Activated CD4-positive, CD25-positive, alpha-beta regulatory T cell treated with anti-CD3 and anti-CD28 coated beads, Interleukin-2, amount 50 U/mL, for 72 hours (primary cell): ENCODE measurements at regions not wholly inside any gene's neighbourhood (a gene's known extent, or its start where the extent isn't known, plus 50 kb on each side); places are given as distances from the start of the nearest gene placed in this dataset.

Source experiments
- DNase-seq: peaks from one replicate; pipeline ENCODE4 v3.0.0; 2021

DNA sequence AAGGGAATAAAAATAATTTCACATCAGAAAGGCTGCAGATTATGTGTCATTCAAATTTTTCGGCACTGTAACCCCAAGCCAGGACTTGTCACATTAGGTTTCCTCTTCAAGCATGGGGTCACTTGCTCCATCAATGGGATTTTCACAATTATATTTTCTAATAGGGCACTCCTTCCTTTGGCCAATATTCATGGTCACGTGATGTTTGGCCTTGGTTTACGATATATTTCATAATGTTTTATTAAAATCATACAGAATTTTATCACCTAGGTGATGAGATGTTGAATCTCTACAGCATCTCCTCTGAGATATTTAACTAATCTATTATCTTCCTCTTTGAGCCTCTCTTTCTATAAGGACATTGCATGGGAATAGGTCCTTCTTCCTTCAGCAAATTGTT is 523.5 kb upstream of the SEMA6A start:
- no peak for DNase-seq

DNA sequence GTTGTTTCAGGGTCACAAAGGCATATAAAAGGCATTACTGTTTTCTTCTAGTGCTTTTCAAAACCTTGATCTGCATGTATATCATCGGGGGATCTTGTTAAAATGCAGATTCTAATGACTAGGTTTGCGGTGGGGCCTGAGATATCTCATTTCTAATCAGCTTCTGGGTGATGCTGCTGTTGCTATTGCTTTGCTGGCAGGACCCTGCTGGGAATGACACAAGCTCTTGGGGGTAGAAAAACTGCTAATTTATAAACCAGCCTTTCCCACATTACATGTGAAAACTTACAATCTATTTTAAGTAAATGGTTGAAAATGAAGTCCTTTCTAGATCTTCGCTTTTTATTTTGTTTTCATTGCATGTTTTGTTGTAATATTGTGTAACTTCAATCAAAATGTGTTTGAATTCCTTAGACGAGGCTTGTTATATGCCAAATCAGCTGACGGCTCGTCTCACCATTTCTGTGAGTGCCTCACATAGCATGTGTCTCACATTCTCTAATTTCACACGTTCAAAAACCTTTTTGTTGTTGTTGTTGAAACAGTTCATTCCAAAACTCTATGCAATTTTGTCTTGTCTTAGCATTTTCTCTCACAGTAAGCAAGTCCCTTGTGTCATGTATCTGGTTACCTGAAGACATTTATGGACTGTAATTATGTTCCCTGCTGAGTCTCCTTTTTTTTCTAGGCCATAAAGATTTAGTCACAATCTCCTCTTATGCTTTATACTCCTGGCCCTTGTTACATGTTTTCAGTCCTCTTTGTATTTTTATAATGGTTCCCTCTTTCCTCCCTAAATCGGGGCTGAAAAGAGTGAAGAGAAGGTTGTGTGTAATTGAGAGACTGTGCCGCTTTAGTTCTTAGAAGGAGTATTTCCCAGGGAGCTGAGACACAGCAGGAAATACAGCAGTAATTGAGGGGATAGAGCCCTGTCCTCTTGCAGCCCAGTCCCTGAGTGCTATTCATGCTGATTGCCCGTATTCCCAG is 521.0 kb upstream of the SEMA6A start:
- DNase-seq = no peak

DNA sequence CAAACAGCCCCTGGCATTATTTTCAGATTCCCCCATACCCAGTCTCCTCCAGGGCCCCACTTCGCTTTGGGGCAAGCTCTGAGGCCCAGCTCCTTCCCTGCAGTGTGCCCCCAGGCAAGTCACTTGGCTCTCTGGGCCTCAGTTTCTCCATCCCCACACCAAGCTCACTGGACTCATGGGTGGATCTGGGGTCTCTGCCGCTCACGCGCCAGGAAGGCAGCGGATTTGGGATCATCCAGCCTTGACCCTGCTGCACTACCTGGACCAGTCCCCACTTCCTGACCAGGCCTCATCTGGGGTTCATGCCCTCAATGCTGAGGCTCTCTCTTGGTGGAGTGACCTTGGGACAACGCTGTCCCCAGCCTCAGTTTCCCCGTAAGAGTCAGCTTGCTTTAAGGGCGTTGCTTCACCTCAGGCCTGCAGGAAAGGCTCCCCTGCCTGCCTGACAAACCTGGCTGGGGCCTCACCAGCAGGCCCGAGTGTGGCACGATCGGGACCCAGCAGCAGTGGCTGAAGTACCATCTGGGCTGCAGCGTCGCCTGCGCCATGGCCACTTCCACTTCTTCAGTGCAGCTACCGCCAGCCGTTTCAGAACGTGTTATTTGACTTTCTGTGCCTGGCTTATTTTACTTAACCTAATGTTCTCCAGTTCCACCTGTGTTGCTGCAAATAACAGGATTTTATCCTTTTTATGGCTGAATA is 519.6 kb upstream of the SEMA6A start:
- no peak for DNase-seq

GRCh38 chr5:117093653-117094052 is 519.0 kb upstream of the SEMA6A start:
- DNase-seq = no peak

GRCh38 chr5:117089001-117089400 is 514.4 kb upstream of the SEMA6A start:
- no peak for DNase-seq

DNA sequence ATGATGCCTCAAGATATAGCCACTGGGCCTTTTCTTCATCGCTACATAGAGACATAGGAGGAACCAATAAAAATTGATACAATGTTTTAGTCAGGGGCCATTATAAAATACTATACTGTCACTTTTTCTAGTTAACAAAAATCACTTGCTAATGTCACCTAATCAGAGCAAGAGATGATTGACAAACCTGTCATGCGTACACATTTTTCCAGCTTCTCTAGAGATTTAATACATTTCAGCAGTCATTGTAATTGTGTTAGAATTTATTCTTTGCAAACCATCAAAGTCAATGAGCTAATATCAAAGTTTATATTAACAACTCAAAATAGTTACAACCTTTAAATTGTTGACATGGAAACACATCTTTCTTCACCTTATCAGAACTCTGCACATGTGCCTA is 513.6 kb upstream of the SEMA6A start:
- no peak for DNase-seq

DNA sequence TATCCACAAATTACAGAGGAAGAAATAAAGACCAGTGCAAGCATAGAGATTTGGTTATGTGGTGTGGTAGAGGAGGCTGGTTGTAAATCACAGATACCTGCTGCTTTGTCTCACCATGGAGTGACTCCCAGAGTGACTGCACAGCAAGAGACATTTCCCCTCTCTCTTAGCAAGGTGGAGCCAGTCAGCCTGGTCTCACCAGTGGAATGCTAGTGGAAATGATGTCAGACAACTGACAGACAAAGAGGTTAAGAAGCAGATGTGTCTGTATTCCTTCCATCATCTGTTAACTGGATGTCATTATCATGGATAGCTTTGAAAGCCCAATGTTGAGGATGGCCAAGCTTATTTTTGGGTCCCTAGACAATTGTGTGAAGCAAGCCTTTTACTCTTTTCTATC is 509.4 kb upstream of the SEMA6A start:
- DNase-seq = no peak

DNA sequence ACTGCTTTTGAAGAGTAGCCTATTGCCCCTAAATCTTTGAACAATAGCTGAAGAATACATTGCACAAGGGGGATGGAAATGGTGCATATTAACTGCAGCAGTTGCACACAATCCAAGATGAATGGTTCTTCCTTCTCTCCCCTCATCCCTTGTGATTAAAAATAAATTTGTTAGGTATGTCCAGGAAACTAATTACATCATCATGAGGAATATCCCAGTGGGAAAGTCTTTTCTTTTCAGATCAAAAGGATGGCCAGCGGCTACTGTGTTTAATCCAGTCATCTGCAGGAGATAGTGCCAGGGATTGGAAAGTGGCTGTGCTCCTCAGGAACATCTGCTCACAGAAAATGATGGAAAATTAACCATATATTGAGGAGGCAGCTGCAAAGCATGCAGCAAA is 508.4 kb upstream of the SEMA6A start:
- DNase-seq = no peak

- DNase-seq = no peak
Observed at GRCh38 chr5:117077142-117077541, 502.5 kb upstream of the SEMA6A start.

- no peak for DNase-seq
Observed at GRCh38 chr5:117072439-117072838, 497.8 kb upstream of the SEMA6A start.

DNA sequence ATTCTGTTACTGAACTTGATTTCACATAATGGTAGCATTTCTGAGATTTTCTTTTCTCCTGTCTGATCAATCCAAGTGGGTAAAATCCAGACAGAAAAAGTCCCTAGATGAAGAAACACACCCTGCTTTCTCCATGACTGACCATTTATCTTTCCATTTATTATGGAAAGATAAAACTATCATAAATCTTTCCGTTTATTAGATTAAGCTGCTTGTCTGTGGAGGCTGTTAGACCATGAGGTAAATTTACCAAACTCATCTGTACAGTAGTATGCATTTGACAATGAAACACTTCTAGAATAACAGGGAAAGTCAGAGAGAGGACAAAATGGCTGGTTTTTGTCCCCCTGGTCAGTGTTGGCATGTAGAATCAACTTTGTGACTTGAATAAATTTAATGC is 491.2 kb upstream of the SEMA6A start:
- no peak for DNase-seq

DNA sequence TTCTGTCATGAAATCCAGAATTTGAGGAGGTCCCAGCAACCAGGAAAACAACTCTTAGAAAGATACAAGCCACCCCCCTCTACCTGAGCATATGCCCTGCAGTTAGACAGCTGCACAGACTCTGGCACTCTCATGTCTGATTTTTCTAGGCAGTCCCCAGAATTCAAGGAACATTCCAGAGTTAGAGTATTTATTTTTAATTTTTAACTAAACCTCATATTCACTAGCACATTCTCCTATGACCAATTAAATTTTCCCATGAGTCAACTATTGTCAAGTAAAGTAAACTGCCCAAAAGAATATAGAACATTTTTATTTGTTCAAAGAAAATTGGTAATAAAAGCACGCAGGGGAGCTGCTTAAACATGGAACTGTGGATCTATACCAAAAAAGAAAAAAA is 490.5 kb upstream of the SEMA6A start:
- no peak for DNase-seq

- no peak for DNase-seq
Observed at GRCh38 chr5:117060099-117060498, 485.5 kb upstream of the SEMA6A start.

- no peak for DNase-seq
Observed at GRCh38 chr5:117058740-117059139, 484.1 kb upstream of the SEMA6A start.

- no peak for DNase-seq
Observed at GRCh38 chr5:117055517-117055916, 480.9 kb upstream of the SEMA6A start.

DNA sequence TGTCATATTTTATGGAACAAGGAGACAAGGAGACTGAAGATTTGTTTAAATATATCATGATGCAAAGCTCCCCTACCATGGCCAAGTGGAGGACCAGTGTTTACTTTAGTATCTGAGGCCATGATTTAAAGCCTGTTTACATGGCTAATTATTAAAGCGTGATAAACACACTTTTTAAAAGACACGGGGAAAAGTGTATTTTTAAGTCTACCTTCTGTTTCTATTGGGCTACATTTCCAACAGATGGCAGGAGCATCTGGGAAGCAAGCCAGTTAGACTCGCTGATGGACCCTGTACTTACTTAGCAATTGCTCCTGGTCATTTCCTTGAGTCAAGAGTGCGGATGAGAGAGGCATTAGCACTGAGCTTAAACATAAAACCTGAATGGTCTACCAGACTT is 480.3 kb upstream of the SEMA6A start:
- DNase-seq = no peak

DNA sequence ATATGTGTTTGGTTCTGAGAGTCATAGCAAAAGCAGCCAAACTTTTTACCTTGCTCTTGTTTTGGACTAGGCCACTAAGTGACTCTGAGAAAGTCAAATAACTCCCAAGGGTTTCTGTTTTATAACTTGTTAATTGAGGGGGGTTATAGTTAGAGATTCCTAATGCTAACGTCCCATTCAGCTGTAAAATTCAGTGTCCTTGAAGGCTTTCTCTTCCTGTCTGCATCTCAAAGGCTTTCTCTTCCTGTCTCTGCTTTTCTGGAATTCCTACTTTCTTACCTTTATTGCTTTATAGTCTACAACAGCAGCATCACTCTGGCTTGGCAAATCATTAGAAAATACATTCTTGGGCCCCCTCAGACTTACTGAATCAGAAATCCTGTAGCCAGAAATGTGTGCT is 479.5 kb upstream of the SEMA6A start:
- no peak for DNase-seq

- no peak for DNase-seq
Observed at GRCh38 chr5:117041926-117042595, 467.4 kb upstream of the SEMA6A start.

GRCh38 chr5:117039035-117039434 is 464.4 kb upstream of the SEMA6A start:
- no peak for DNase-seq

DNA sequence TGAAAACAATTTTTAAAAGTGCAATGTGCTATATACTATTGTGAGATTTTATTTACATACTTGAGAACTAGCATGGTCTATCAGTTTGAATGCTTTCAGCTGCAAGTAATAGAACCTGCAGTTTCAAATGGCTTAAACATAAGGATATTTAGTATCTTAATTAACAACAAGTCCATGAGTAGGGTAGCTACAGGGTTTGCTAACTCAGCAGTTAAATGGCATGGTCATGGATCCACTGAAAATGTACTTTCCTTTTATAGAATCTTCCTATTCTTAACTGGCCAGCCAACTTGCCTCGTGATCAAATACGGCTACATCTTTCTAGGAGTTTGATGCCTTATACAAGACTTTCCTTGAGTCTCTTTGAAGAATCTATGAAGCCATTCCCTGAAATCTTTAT is 452.8 kb upstream of the SEMA6A start:
- DNase-seq = no peak

GRCh38 chr5:117020999-117021398 is 446.4 kb upstream of the SEMA6A start:
- DNase-seq = no peak

DNA sequence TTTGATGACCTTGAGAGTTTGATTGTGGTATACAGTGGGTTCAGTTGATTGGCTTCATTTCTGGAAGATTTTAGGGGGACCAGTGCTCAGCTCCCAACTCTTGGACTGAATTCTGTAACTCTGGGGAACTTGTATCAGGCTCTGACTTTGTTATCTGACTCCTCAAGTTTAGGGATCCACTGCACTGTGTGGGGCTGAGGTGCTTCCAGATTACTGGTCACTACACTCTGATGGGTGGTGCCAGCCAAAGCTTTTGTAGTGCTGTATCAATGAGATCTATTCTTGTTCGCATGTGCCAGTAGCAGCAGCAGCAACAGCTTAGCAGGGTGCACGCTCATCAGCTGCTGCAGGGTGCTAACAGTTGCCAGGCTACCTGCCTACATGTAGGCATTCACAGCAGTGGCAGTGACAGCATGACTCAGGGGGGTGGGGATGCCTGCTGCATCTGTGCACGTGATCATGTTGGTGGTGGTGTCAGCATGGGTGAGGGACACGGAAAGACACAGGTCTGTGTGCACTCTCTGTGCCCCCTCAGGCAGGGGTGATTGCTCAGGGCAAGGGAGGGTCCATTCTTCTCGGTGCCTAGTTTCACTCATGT is 438.8 kb upstream of the SEMA6A start:
- DNase-seq = no peak

DNA sequence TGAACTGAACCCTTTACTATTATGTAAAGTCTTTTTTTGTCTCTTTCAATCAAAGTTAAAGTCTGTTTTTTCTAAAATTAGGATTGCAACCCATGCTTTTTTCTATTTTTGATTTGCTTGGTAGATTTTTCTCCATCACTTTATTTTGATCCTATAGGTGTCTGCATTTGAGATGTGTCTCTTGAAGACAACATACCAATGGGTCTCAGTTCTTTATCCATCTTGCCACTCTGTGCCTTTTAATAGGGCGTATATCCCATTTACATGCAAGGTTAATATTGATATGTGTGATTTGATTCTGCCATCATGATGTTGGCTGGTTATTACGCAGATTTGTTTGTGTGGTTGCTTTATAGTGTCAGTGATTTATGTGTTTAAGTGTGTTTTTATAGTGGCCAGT is 436.0 kb upstream of the SEMA6A start:
- no peak for DNase-seq
